GM19351 (cell line): ENCODE measurements at regions not wholly inside any gene's neighbourhood (a gene's known extent, or its start where the extent isn't known, plus 50 kb on each side); places are given as distances from the start of the nearest gene placed in this dataset.

ENCODE experiments used
- ATAC-seq: cut with Tn5 transposase; IDR thresholded peaks from one replicate; pipeline ENCODE4 v1.9.1; 2021; ENCODE audit warnings: mild to moderate bottlenecking, moderate library complexity; ENCODE audit not compliant: unreplicated experiment

DNA sequence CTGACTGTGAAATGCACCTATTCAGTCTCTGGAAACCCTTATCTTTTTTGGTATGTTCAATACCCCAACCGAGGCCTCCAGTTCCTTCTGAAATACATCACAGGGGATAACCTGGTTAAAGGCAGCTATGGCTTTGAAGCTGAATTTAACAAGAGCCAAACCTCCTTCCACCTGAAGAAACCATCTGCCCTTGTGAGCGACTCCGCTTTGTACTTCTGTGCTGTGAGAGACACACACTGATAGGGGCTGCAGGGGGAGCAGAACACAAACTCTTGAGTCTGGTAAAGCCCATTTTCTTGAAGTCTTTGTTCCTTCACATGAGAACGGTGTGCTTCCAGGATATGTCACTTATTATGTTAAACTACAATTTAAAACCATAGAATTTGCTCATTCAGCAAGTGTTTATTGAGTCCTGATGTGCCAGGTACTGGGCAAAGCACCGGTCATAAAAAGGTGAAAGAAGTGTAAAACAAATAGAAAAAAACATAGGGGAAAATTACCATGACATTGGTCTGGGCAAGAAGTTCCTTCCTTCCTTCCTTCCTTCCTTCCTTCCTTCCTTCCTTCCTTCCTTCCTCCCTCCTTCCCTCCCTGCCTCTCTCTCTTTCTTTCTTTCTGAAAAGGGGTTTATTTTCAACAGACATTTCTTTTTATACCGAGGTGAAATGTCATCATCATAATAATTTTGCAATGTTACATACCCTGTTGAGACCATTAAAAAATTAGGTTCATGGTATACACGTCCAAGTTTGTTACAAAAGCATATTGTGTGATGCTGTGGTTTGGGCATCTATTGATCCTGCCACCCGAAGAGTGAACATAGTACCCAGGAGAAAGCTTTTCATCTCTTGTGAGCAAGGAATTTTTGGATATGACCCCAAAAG, 50.7 kb upstream of the OR4E1 start:
- no peak for ATAC-seq

DNA sequence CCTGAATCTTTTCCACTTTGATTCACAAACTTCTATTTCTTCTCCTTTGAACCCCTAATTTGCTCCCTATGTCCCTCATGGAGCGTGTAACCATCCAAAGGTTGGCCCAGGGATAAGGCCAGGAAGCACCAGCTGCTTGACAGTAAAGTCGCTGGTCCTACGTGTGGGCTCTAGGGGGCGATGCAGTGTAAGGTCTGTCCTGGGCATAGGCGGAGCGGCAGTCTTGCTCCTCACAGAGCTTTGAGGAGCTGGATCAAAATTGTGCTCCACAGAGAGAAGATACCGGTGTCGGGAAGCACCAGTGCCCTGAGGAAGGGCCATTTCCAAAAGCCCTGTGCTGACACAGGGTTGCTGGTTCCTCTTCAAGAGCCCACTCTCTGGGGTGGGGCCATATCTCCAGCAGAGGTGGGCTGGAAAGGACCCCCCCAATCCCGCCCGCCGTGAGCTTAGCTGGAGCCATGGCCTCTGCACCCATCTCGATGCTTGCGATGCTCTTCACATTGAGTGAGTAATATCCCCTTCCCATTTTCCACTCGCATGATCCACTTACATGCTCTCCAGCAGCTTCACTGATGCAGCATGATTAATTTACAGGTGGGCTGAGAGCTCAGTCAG, 49.9 kb upstream of the OR4E1 start:
- ATAC-seq, result no peak
